HG03521 (cell line): ENCODE measurements at regions not wholly inside any gene's neighbourhood (a gene's known extent, or its start where the extent isn't known, plus 50 kb on each side); places are given as distances from the start of the nearest gene placed in this dataset.

ENCODE experiments used
- ATAC-seq: cut with Tn5 transposase; IDR thresholded peaks from one replicate; pipeline ENCODE4 v1.9.1; 2021; ENCODE audit warnings: mild to moderate bottlenecking, moderate library complexity; ENCODE audit not compliant: unreplicated experiment

GRCh38 chr4:23547096-23547495 is 342.8 kb downstream of the PPARGC1A start:
- no peak for ATAC-seq

DNA sequence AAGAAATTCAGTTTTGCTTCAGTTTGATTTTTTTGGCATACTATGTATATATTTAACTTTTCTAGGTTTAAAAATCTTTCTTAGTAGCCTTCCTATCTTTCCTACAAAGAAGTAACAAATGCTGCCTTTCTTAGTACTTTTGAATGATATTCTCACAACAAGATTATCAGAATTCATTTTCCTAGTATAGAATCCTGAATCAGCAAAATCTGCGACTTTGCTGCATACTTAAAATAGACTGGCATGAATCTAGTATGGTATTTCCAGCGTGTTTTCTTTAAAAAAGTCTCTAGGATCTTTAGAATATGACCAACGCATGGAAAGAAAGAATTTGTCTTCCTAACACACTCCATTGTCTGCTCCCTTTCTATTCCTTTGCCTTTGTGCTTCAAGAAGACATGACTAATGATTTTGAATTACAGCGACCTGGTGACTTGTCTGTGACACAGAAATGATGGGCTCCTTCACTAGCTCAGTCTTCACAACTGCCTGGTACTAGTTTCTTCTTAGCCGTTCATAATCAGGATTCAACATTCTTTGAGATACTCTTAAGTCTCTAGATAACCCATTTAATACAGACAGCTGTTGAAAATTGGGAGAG is 349.8 kb downstream of the PPARGC1A start:
- ATAC-seq = no peak

DNA sequence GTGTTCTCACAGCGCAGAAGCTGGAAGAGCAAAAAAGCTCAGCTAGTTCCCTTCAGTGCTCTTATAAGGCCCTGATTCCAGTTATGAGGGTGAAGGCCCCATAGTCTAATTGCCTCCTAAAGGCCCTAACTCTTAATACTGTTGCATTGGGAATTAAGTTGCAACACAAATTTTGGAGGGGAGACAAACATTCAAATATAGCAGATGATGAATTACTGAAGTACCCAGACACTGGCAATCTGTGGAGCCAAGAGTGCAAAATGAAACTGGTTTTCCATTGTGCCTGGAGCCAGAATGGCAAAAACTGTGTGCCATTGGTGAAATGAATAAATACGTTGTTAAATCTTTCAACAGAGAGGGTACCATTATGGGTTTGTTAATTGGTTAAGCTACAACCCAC is 356.0 kb downstream of the PPARGC1A start:
- no peak for ATAC-seq

DNA sequence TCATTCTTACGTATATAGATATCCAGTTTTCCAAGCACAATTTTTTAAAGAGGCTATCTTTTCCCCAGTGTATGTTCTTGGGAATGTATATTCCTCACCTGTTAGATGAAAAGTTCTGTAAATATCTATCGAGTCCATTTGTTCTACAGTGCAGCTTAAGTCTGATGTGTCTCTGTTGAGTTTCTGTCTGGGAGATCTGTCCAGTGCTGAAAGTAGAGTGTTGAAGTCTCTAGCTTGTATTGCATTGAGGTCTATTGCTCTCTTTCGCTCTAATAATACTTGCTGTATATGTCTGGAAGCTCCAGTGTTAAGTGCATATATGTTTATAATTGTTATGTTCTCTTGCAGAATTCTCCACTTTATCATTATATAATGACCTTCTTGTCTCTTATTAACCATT is 373.1 kb downstream of the PPARGC1A start:
- ATAC-seq = no peak

DNA sequence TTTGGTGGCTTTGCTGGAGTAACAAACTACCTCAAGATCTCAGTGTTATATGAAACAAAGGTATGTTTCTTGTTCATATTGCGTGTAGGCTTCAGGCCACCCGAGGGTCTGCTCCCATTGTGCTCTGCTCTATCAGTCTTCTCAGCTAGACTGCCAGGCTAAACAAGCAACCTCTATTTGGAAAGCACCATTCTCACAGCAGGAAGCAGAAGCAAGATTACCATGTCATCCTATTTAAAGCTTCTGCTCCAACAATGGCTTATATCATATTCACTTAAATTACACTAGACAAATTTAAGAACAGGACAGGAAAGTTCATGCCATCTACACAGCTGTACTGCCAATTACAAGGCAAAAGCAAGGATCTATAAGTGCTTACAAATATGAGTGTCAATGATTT is 385.8 kb downstream of the PPARGC1A start:
- ATAC-seq = no peak

- ATAC-seq = no peak
Measured at GRCh38 chr4:23500894-23501449, 388.9 kb downstream of the PPARGC1A start.

- no peak for ATAC-seq
Measured at GRCh38 chr4:23485801-23486200, 404.0 kb downstream of the PPARGC1A start.

- ATAC-seq = no peak
Measured at GRCh38 chr4:23484689-23485088, 405.2 kb downstream of the PPARGC1A start.

DNA sequence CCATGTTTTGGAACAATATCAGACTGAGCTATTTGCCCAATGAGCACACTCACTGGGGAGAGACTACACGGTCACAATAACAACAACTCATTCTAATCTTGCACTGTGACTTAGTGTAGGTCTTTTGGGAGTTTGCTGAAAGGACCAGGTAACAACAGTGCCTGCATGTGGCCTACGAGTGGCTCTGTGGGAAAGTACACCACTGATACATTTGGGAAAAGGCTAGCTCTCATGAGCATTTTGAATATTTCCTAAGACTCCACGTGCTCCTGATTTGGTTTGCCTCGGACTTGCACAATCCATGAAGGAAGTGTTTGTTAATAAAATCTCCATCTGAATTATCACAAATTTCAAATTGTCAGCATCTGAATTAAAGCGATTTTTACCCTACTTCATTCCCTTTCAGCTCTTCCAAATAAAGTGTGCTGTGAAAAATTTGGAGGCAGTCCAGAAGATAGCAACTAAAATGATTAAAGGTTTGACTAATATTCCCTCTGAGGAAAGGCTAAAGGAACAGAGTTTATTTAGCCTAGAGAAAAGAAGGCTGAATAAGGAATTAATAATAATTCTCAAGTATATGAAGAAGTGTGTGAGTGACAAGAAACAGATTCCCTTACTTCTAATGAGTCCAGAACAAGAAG is 406.4 kb downstream of the PPARGC1A start:
- ATAC-seq = no peak

DNA sequence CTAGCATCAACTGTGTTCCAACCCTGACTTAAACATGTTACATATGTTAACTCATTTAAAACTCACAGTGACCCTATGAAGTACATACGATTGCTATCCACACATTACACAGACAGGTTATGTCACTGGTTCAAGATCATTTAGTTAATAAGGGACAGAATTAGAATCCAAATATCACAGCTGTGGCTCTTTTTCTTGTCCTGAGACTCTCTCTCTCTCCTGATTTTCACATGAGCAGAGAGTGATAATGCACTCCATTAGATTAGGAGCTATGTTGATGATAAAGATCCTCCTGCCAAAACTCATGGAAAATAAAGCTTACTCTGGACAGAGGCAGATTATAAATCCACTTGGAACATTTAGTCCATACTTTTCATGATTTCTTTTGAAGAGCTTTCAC is 408.3 kb downstream of the PPARGC1A start:
- no peak for ATAC-seq

DNA sequence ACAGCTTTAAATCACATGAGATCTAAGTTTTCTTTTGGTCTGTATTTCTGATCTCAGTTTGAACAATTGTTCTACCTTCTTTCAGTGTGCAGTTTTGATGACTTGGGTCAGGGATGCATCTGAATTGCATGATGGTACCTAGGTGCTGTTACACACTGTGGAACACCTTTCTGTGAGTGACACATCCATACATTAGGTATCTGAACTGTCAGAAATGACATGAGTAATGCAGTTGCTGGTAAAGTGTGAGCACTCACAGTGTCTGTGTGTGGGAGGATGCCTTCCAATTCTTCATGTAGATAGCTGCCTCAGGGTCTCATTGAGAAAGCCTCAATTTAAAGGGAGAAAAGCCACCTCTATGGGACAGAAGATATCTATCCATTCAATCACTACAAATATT is 411.9 kb downstream of the PPARGC1A start:
- ATAC-seq = no peak

- ATAC-seq = no peak
Measured at GRCh38 chr4:23476515-23477090, 413.2 kb downstream of the PPARGC1A start.

GRCh38 chr4:23463071-23463470 is 426.8 kb downstream of the PPARGC1A start:
- no peak for ATAC-seq

DNA sequence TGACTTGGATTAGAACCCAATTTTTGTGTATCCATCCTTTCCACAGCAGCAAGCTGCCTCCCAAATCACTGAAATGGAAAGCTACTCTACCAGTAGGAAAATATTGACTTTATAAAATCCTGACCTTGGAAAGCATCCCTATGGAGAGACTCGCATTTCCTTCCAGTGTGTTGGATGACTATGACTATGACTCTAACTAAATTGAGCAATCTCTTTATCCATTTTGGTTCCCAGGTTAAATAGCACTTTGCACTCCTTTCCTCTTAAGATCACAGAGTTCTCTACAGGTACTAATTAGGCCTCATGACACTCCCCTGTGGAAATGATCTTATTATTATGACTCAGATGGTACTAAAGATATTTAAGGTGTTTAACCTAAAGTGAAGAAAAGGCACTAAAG is 431.8 kb downstream of the PPARGC1A start:
- no peak for ATAC-seq

DNA sequence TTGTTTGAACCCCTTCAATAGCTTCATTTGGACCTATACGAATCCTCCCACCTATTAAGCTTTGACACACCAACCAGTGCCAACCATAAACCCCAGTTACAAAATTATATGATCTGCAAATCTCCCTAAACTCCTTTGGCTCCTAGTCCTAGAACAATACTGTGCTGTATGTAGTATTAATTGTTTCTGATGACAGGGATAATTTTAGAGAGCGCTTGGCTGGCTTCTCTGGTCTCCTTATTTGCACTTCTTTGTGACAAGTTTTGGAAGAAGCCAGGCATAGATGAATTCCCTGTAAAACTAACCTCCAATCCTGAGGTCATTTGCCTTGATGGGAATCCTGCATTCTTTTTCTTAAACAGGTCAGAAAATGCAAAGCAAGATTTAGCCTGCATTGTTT is 433.0 kb downstream of the PPARGC1A start:
- no peak for ATAC-seq

DNA sequence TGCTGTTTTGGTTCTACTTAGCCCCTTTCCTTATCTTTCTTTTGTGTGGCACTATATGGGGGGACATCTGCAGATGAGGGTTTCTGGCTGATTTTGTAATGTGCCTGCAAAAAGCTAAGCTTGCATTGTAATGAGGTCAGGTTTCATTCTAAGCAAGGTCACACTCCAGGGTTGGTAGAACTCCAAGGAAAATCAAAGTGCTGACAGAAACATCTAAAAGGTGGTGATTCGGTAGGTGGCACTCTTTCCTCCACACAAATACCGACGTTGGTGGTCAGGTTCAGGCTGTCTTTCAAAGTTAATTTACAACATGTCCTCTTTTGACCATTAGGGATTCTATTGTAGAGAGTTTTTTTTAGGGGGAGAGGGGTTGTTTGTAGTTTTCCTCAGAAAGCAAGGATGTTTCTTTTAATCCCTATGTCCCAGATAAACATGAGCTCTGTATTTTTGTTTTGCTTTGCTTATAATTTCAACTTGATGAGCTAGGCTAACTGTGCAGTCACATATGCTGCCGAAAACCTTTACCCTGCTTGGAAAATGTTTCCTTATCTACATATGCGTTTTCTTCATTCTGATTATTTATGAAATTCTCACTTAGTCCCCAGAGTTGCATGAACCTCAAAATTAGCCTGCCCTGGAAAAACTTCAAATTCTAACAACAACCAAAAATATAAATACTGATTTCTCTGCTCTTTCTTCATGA is 434.2 kb downstream of the PPARGC1A start:
- no peak for ATAC-seq

GRCh38 chr4:23441530-23442069 is 448.2 kb downstream of the PPARGC1A start:
- ATAC-seq = no peak

DNA sequence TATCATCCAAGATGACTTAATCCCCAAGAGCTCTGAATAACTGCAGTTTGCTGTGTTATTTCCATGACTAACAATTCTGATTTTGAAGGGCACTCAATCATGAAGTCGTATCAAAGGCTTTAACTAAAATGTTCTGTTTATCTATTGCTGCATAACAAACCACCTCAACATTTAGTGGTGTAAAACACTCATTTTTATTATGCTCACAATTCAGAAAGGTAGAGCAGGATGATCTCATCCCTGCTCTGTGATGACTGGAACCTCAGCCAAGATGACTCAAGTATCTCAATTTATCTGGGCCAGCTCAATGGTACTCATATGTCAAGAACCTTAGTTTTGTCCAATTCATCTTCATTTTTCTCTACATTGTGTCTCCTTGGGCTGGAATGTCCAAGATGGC is 451.1 kb downstream of the PPARGC1A start:
- no peak for ATAC-seq

DNA sequence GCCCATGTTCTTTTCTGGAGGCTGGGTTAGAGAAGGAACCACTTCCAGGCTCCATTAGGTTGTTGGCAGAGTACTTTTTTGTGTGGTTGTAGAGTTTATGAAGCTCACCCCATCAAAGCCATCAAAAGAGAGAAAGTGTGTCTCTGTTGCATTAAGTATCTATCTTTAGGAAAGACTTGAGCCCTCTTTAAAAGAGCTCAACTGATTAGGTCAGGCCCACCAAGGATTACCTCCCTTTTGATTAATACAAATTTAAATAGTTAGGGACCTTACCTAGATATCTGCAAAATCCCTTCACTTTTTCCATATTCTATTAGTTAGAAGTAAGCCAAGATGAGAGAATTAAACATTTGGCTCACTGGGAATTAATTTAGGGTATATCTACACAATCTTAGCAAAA is 460.4 kb downstream of the PPARGC1A start:
- no peak for ATAC-seq

- no peak for ATAC-seq
Measured at GRCh38 chr4:23425570-23425969, 464.3 kb downstream of the PPARGC1A start.

DNA sequence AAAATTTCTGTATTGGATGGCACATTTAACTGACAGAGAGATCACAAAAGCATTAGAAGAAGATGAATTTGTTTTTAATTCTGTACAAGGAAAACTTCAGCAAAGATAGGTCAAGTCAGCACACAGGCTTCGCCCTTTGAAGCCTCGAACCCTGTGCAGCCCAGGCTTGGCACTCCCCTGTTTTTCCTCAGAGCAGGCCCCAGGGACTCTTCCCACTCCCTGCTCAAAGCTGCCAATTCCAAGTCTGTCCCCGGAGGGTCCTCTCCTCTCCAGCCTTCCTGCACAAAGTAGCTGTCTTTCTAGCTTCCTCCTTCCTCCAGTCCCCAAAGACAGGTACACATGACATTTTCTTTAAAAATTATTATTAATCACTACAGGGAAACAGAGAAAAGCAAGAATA is 466.3 kb downstream of the PPARGC1A start:
- ATAC-seq = no peak
